ENCODE measurements at regions not wholly inside any gene's neighbourhood (a gene's known extent, or its start where the extent isn't known, plus 50 kb on each side); places are given as distances from the start of the nearest gene placed in this dataset.

GRCh38 chr2:55811048-55811447, 112.5 kb downstream of the EFEMP1 start:
- DNase-seq (ENCODE audit: low spot score, unreplicated experiment) = no peak
- Mint-ChIP-seq H3K4me1 (ENCODE audit: low read depth) (no peaks in the 10 kb centered on the region), H3K36me3 (ENCODE audit: insufficient read depth) (peaks cover 2% of the 10 kb centered on the region), H3K9me3 (ENCODE audit: low read depth) (peaks cover 3% of the 10 kb centered on the region), H3K27me3 (no peaks in the 10 kb centered on the region), H3K27ac (no peak overlapping the region), H3K4me3 (ENCODE audit: low read depth) (no peak overlapping the region)
- no peak for TF ChIP-seq CTCF (IDR thresholded peaks at IDR 0.05; ENCODE audit: unreplicated experiment)

- H3K27ac Mint-ChIP-seq = no peak overlapping the region
- H3K9me3 Mint-ChIP-seq (ENCODE audit: low read depth) = peaks cover 3% of the 10 kb centered on the region
- TF ChIP-seq CTCF (IDR thresholded peaks at IDR 0.05; ENCODE audit: unreplicated experiment) = no peak
- no peaks in the 10 kb centered on the region for H3K4me1 Mint-ChIP-seq (ENCODE audit: low read depth)
- peaks cover 2% of the 10 kb centered on the region for H3K36me3 Mint-ChIP-seq (ENCODE audit: insufficient read depth)
- H3K4me3 Mint-ChIP-seq (ENCODE audit: low read depth) = no peak overlapping the region
- no peaks in the 10 kb centered on the region for H3K27me3 Mint-ChIP-seq
- no peak for DNase-seq (ENCODE audit: low spot score, unreplicated experiment)
Measured at GRCh38 chr2:55810622-55811020, 113.0 kb downstream of the EFEMP1 start.

GRCh38 chr2:55809875-55810621, 113.5 kb downstream of the EFEMP1 start:
- no peaks in the 10 kb centered on the region for H3K9me3 Mint-ChIP-seq (ENCODE audit: low read depth)
- no peak overlapping the region for H3K27ac Mint-ChIP-seq
- no peak overlapping the region for H3K4me3 Mint-ChIP-seq (ENCODE audit: low read depth)
- no peaks in the 10 kb centered on the region for H3K4me1 Mint-ChIP-seq (ENCODE audit: low read depth)
- no peaks in the 10 kb centered on the region for H3K27me3 Mint-ChIP-seq
- no peak for TF ChIP-seq CTCF (IDR thresholded peaks at IDR 0.05; ENCODE audit: unreplicated experiment)
- no peak for DNase-seq (ENCODE audit: low spot score, unreplicated experiment)
- no peaks in the 10 kb centered on the region for H3K36me3 Mint-ChIP-seq (ENCODE audit: insufficient read depth)

- no peaks in the 10 kb centered on the region for H3K36me3 Mint-ChIP-seq (ENCODE audit: insufficient read depth)
- no peaks in the 10 kb centered on the region for H3K27me3 Mint-ChIP-seq
Measured at GRCh38 chr2:55807900-55808299, 114.3 kb upstream of the PNPT1 start.

GRCh38 chr2:55805686-55806085, 112.0 kb upstream of the PNPT1 start:
- Mint-ChIP-seq H3K27me3 (no peaks in the 10 kb centered on the region), H3K36me3 (ENCODE audit: insufficient read depth) (no peaks in the 10 kb centered on the region), H3K27ac (no peak overlapping the region), H3K9me3 (ENCODE audit: low read depth) (no peaks in the 10 kb centered on the region), H3K4me3 (ENCODE audit: low read depth) (no peak overlapping the region), H3K4me1 (ENCODE audit: low read depth) (peaks cover 9% of the 10 kb centered on the region)
- DNase-seq (ENCODE audit: low spot score, unreplicated experiment) = no peak
- no peak for TF ChIP-seq CTCF (IDR thresholded peaks at IDR 0.05; ENCODE audit: unreplicated experiment)

More at GRCh38 chr2:55807900-55808299, 114.3 kb upstream of the PNPT1 start:
- TF ChIP-seq CTCF (IDR thresholded peaks at IDR 0.05; ENCODE audit: unreplicated experiment) = no peak
- Mint-ChIP-seq H3K9me3 (ENCODE audit: low read depth) (no peaks in the 10 kb centered on the region), H3K27ac (no peak overlapping the region), H3K4me1 (ENCODE audit: low read depth) (no peaks in the 10 kb centered on the region), H3K4me3 (ENCODE audit: low read depth) (no peak overlapping the region)
- DNase-seq (ENCODE audit: low spot score, unreplicated experiment) = no peak

All from progenitor cell of endocrine pancreas (in vitro differentiated cells).